ENCODE measurements at regions not wholly inside any gene's neighbourhood (a gene's known extent, or its start where the extent isn't known, plus 50 kb on each side); places are given as distances from the start of the nearest gene placed in this dataset.

DNA sequence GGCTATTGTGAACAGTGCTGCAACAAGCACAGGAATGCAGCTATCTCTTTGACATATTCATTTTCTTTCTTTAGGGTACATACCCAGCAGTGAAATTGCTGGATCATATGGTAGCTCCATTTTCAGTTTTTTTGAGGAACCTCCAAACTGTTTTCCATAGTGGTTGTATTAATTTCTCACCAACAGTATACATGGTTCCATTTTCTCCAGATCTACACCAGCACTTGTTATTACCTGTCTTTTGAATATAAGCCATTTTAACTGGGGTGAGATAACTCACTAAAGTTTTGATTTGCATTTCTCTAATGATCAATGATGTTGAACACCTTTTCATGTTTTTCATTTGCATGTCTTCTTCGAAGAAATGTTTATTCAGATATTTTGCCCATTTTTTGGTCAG, 241.1 kb upstream of the AGTR2 start:
- DNase-seq (ENCODE audit: low read depth) (no peak), FAIRE-seq (peak; percentile 43)
- Mint-ChIP-seq H3K27ac (ENCODE audit: unreplicated experiment) (no peak overlapping the region), H3K9me3 (ENCODE audit: unreplicated experiment) (peaks cover 6% of the 10 kb centered on the region), H3K4me1 (ENCODE audit: low read depth, unreplicated experiment) (no peaks in the 10 kb centered on the region), H3K4me3 (ENCODE audit: unreplicated experiment) (no peak overlapping the region), H3K36me3 (ENCODE audit: low read depth, unreplicated experiment) (peaks cover 3% of the 10 kb centered on the region), H3K27me3 (ENCODE audit: low read depth, unreplicated experiment) (no peaks in the 10 kb centered on the region)
- Histone ChIP-seq H3K4me1 (ENCODE audit: insufficient read depth, low read length) (no peaks in the 10 kb centered on the region), H3K27ac (ENCODE audit: low read depth, low read length) (no peak overlapping the region), H3K27me3 (ENCODE audit: insufficient read depth, low read length) (no peaks in the 10 kb centered on the region), H3K4me3 (ENCODE audit: insufficient read depth, low read depth, low read length) (no peak overlapping the region), H3K4me2 (ENCODE audit: low read length) (no peak overlapping the region), H3K9me3 (ENCODE audit: insufficient read depth, low read depth, low read length) (no peaks in the 10 kb centered on the region), H3K9ac (ENCODE audit: low read length) (no peak overlapping the region), H3K36me3 (ENCODE audit: insufficient read depth, low read length) (no peaks in the 10 kb centered on the region), H3K79me2 (ENCODE audit: insufficient read depth, low read length) (no peaks in the 10 kb centered on the region), H4K20me1 (ENCODE audit: insufficient read depth, low read length) (no peaks in the 10 kb centered on the region), H2AFZ (ENCODE audit: low read depth, low read length) (no peak overlapping the region)
- TF ChIP-seq, protein P1, sequence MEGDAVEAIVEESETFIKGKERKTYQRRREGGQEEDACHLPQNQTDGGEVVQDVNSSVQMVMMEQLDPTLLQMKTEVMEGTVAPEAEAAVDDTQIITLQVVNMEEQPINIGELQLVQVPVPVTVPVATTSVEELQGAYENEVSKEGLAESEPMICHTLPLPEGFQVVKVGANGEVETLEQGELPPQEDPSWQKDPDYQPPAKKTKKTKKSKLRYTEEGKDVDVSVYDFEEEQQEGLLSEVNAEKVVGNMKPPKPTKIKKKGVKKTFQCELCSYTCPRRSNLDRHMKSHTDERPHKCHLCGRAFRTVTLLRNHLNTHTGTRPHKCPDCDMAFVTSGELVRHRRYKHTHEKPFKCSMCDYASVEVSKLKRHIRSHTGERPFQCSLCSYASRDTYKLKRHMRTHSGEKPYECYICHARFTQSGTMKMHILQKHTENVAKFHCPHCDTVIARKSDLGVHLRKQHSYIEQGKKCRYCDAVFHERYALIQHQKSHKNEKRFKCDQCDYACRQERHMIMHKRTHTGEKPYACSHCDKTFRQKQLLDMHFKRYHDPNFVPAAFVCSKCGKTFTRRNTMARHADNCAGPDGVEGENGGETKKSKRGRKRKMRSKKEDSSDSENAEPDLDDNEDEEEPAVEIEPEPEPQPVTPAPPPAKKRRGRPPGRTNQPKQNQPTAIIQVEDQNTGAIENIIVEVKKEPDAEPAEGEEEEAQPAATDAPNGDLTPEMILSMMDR (IDR thresholded peaks at IDR 0.05; ENCODE audit: insufficient read depth, low read depth, low read length): no peak
- TF ChIP-seq EZH2 (IDR thresholded peaks at IDR 0.05; ENCODE audit: insufficient read depth, low read length): no peak

DNA sequence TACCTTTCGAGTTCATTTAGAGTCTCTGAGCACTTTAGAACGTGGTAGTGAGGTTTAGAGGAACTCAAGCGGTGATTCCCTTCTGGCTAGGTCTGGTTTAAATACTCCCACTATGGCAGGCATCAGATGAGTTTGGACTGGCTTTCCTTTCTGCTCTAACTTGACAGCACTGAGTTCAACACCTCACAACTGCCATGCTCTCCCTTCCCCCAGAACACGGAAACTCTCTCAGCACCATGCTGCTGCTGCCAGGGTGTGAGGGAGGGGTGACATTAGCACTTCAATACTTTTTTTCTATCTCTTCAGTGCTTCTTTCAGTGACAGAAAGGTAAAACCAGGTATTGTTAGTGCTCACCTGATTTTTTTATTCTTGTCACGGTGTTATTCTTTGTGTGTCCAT, 234.5 kb upstream of the AGTR2 start:
- Histone ChIP-seq H3K9ac (ENCODE audit: low read length) (no peak overlapping the region), H3K27ac (ENCODE audit: low read depth, low read length) (no peak overlapping the region), H3K36me3 (ENCODE audit: insufficient read depth, low read length) (no peaks in the 10 kb centered on the region), H3K4me3 (ENCODE audit: insufficient read depth, low read depth, low read length) (no peak overlapping the region), H4K20me1 (ENCODE audit: insufficient read depth, low read length) (no peaks in the 10 kb centered on the region), H3K79me2 (ENCODE audit: insufficient read depth, low read length) (no peaks in the 10 kb centered on the region), H3K4me2 (ENCODE audit: low read length) (no peak overlapping the region), H2AFZ (ENCODE audit: low read depth, low read length) (no peak overlapping the region), H3K27me3 (ENCODE audit: insufficient read depth, low read length) (no peaks in the 10 kb centered on the region), H3K4me1 (ENCODE audit: insufficient read depth, low read length) (no peaks in the 10 kb centered on the region), H3K9me3 (ENCODE audit: insufficient read depth, low read depth, low read length) (no peaks in the 10 kb centered on the region)
- Mint-ChIP-seq H3K4me3 (ENCODE audit: unreplicated experiment) (no peak overlapping the region), H3K36me3 (ENCODE audit: low read depth, unreplicated experiment) (peaks cover 2% of the 10 kb centered on the region), H3K27me3 (ENCODE audit: low read depth, unreplicated experiment) (no peaks in the 10 kb centered on the region), H3K27ac (ENCODE audit: unreplicated experiment) (no peak overlapping the region), H3K9me3 (ENCODE audit: unreplicated experiment) (peaks cover 2% of the 10 kb centered on the region), H3K4me1 (ENCODE audit: low read depth, unreplicated experiment) (peaks cover 2% of the 10 kb centered on the region)
- FAIRE-seq (no peak), DNase-seq (ENCODE audit: low read depth) (no peak)
- TF ChIP-seq, protein P1 (IDR thresholded peaks at IDR 0.05; ENCODE audit: insufficient read depth, low read depth, low read length): no peak
- TF ChIP-seq EZH2 (IDR thresholded peaks at IDR 0.05; ENCODE audit: insufficient read depth, low read length): no peak

DNA sequence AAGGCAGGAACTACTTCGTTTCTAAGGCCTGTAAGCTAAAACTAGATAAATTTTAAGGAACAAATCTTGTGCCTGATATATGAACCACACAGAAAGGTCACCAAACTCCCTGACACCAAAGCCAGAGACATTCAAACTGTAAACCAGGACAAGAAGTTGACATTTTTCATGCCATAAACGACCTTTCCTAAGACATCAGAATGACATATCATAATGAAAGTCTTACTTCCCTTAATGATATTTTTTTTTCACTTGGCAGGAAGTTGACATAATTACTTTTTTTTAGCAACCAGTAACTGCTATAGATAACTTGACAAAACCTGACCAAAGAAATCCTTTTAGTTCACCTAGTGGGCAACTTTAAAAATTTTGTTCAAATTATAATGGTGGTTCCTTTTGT, 231.5 kb upstream of the AGTR2 start:
- TF ChIP-seq, protein P1 (IDR thresholded peaks at IDR 0.05; ENCODE audit: insufficient read depth, low read depth, low read length): no peak
- TF ChIP-seq EZH2 (IDR thresholded peaks at IDR 0.05; ENCODE audit: insufficient read depth, low read length): no peak
- Mint-ChIP-seq H3K9me3 (ENCODE audit: unreplicated experiment) (no peaks in the 10 kb centered on the region), H3K4me1 (ENCODE audit: low read depth, unreplicated experiment) (peaks cover 2% of the 10 kb centered on the region), H3K36me3 (ENCODE audit: low read depth, unreplicated experiment) (peaks cover 7% of the 10 kb centered on the region), H3K27me3 (ENCODE audit: low read depth, unreplicated experiment) (no peaks in the 10 kb centered on the region), H3K4me3 (ENCODE audit: unreplicated experiment) (no peak overlapping the region), H3K27ac (ENCODE audit: unreplicated experiment) (no peak overlapping the region)
- FAIRE-seq: peak; percentile 54
- no peak overlapping the region for H3K4me3 ChIP-seq (ENCODE audit: insufficient read depth, low read depth, low read length)
- H3K9ac ChIP-seq (ENCODE audit: low read length): no peak overlapping the region
- no peaks in the 10 kb centered on the region for H3K4me1 ChIP-seq (ENCODE audit: insufficient read depth, low read length)
- no peaks in the 10 kb centered on the region for H3K79me2 ChIP-seq (ENCODE audit: insufficient read depth, low read length)
- no peak overlapping the region for H3K27ac ChIP-seq (ENCODE audit: low read depth, low read length)
- H3K36me3 ChIP-seq (ENCODE audit: insufficient read depth, low read length): no peaks in the 10 kb centered on the region
- no peaks in the 10 kb centered on the region for H3K9me3 ChIP-seq (ENCODE audit: insufficient read depth, low read depth, low read length)
- H4K20me1 ChIP-seq (ENCODE audit: insufficient read depth, low read length): no peaks in the 10 kb centered on the region
- H2AFZ ChIP-seq (ENCODE audit: low read depth, low read length): no peak overlapping the region
- no peaks in the 10 kb centered on the region for H3K27me3 ChIP-seq (ENCODE audit: insufficient read depth, low read length)
- H3K4me2 ChIP-seq (ENCODE audit: low read length): no peak overlapping the region
- DNase-seq (ENCODE audit: low read depth): no peak

Data from astrocyte (in vitro differentiated cells and primary cell).